Mucosa of descending colon (tissue), 3 donors: ENCODE measurements at regions not wholly inside any gene's neighbourhood (a gene's known extent, or its start where the extent isn't known, plus 50 kb on each side); places are given as distances from the start of the nearest gene placed in this dataset.
"Not testable (repeated sequence)": the region's sequence is repeated elsewhere in the genome, so short reads cannot be mapped to it uniquely, and the experiment has no call there.

Source experiments
- ATAC-seq: fragments of 200-7000 bp; cut with Tn5 transposase; one replicate; pipeline ENCODE4 v1.9.1; 2020; ENCODE audit warnings: mild to moderate bottlenecking, moderate library complexity
- DNase-seq, 3 donors: peaks; one replicate each; pipeline ENCODE4 v3.0.0-alpha.2; 2020
- H3K36me3 ChIP-seq: fragments of 200-600 bp; one replicate; pipeline ENCODE4 v1.8.0; 2021; ENCODE audit warnings: low read depth, mild to moderate bottlenecking
- H3K4me1 ChIP-seq: fragments of 200-600 bp; one replicate; pipeline ENCODE4 v1.8.0; 2021; ENCODE audit warnings: low read depth, mild to moderate bottlenecking
- H3K4me3 ChIP-seq: fragments of 200-600 bp; one replicate; pipeline ENCODE4 v1.8.0; 2021; ENCODE audit warnings: mild to moderate bottlenecking
- H3K9me3 ChIP-seq: fragments of 200-600 bp; one replicate; pipeline ENCODE4 v1.8.0; 2021; ENCODE audit warnings: mild to moderate bottlenecking
- CTCF ChIP-seq: fragments of 200-600 bp; IDR thresholded peaks from one replicate; pipeline ENCODE4 v1.8.0; 2022; ENCODE audit warnings: antibody characterized with exemption, mild to moderate bottlenecking
- intact Hi-C, 2 donors: fragments of 100-400 bp; cut with DNase I in 1 of 2; cut with micrococcal nuclease in 1 of 2; formaldehyde crosslinking; loops; one replicate each; pipeline versions ENCODE4 v1.11.0 to v1.11.1; 2022; cut with DNase I, micrococcal nuclease
- donor health status: DM: no; HTN: no; CAD: no; lungs with moderate emphysema.
- donor health status: DM: no; HTN: no; CAD: no.
- donor health status: DM: no; HTN: yes; CAD: no.

- DNase-seq (no peak), ATAC-seq (no peak)
- no peaks in the 10 kb centered on the region for H3K9me3 ChIP-seq
- no peak overlapping the region for H3K4me3 ChIP-seq
- intact Hi-C loops, result no loop called here
- TF ChIP-seq CTCF, result no peak
- H3K4me1 ChIP-seq, result no peaks in the 10 kb centered on the region
- H3K36me3 ChIP-seq, result no peaks in the 10 kb centered on the region
Measured at GRCh38 chr4:3936184-3936583, 170.0 kb downstream of the ADRA2C start.

- intact Hi-C loops, result not testable (repeated sequence)
Measured at GRCh38 chr4:3937849-3938562, 171.8 kb downstream of the ADRA2C start.

GRCh38 chr4:3938676-3939075, 172.5 kb downstream of the ADRA2C start:
- H3K9me3 ChIP-seq, H3K4me3 ChIP-seq, H3K4me1 ChIP-seq, H3K36me3 ChIP-seq, intact Hi-C loops, ATAC-seq: not testable (repeated sequence)
- DNase-seq, result peak in 1 of 3 donors; percentile 40

More at GRCh38 chr4:3937849-3938562, 171.8 kb downstream of the ADRA2C start:
- not testable (repeated sequence) for H3K36me3 ChIP-seq, H3K4me3 ChIP-seq, ATAC-seq, H3K9me3 ChIP-seq, H3K4me1 ChIP-seq
- peak in 1 of 3 donors; percentile 28 for DNase-seq

- DNase-seq, intact Hi-C loops, H3K9me3 ChIP-seq, H3K4me3 ChIP-seq, H3K36me3 ChIP-seq, ATAC-seq, H3K4me1 ChIP-seq: not testable (repeated sequence)
Measured at GRCh38 chr4:3939954-3940591, 173.9 kb downstream of the ADRA2C start.

GRCh38 chr4:3941735-3942522, 175.7 kb downstream of the ADRA2C start:
- intact Hi-C loops, H3K9me3 ChIP-seq, DNase-seq, H3K36me3 ChIP-seq, H3K4me1 ChIP-seq, H3K4me3 ChIP-seq, ATAC-seq: not testable (repeated sequence)

GRCh38 chr4:3942569-3942971, 176.4 kb downstream of the ADRA2C start:
- H3K36me3 ChIP-seq, ATAC-seq, intact Hi-C loops, H3K4me3 ChIP-seq, H3K9me3 ChIP-seq, H3K4me1 ChIP-seq: not testable (repeated sequence)
- TF ChIP-seq CTCF, result peak; percentile 36
- peak; percentile 60 to 82 (median 80) for DNase-seq

GRCh38 chr4:3943051-3943450, 176.9 kb downstream of the ADRA2C start:
- H3K4me3 ChIP-seq, DNase-seq, H3K36me3 ChIP-seq, H3K4me1 ChIP-seq, intact Hi-C loops, ATAC-seq, H3K9me3 ChIP-seq: not testable (repeated sequence)
